Hepatocyte (in vitro differentiated cells): ENCODE measurements at regions not wholly inside any gene's neighbourhood (a gene's known extent, or its start where the extent isn't known, plus 50 kb on each side); places are given as distances from the start of the nearest gene placed in this dataset.

ENCODE experiments used
- CTCF ChIP-seq: fragments of 200-600 bp; sonication (generic); IDR thresholded peaks from 2 replicates; pipeline ENCODE4 v1.5.1; 2016; ENCODE audit warnings: antibody characterized with exemption, mild to moderate bottlenecking; ENCODE audit not compliant: poor library complexity
- EZH2phosphoT487 ChIP-seq: fragments of 200-600 bp; sonication (generic); IDR thresholded peaks from one replicate; pipeline ENCODE4 v1.6.1; 2018; ENCODE audit warnings: antibody characterized with exemption, mild to moderate bottlenecking, low read depth, moderate library complexity; ENCODE audit not compliant: unreplicated experiment, severe bottlenecking

DNA sequence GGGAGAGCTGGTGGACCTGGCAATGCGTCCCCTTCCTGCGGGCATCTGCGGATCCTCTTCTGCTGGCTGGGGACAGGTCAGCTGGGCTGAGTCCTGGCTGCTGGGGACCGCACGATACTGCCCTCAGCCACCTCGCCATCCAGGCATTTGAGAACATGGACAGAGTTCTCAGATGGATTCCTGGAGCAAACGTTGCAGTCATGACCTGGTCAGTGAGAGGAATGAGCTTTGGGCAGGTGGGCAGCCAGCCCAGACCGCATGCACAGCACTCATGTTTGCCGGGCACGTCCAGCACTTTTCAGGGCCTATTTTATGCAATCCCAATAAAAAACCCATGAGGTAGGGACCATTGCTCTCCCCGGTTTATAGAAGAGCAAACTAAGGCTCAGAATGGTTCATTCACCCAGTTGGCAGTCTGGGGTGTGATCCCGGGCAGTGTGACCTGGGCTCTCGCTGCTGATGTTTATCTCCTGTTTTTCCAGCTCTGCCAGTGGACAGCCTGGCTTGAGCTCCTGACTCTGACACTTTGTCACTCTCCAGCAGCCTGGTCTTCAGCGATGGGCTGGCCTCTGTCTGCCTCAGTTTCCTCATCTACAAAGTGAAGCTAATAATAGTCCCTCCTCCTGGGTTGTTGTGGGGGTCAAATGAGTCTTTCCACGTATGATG is 294.7 kb downstream of the IRF8 start:
- no peak for TF ChIP-seq CTCF
- TF ChIP-seq EZH2phosphoT487, result no peak
